ENCODE measurements at regions not wholly inside any gene's neighbourhood (a gene's known extent, or its start where the extent isn't known, plus 50 kb on each side); places are given as distances from the start of the nearest gene placed in this dataset.

GRCh38 chr20:48541581-48542071, 286.2 kb downstream of the PREX1 start (continued):
- TF ChIP-seq KAT8 (CRISPR knock-in tag; IDR thresholded peaks at IDR 0.05) (no peak), GMEB2 (CRISPR knock-in tag; IDR thresholded peaks at IDR 0.05; ENCODE audit: low read depth) (no peak), SIX4 (CRISPR knock-in tag; IDR thresholded peaks at IDR 0.05) (no peak), ZNF891 (CRISPR knock-in tag; IDR thresholded peaks at IDR 0.05) (no peak), ZNF713 (CRISPR knock-in tag; IDR thresholded peaks at IDR 0.05) (no peak)

GRCh38 chr20:48538856-48539255, 288.9 kb downstream of the PREX1 start:
- H3K79me2 ChIP-seq (ENCODE audit: insufficient read depth, low read length): no peaks in the 10 kb centered on the region
- no peak for DNase-seq (ENCODE audit: low spot score)
- H3K27ac ChIP-seq (ENCODE audit: extremely low read length, insufficient read depth, low read length): no peak overlapping the region
- no peaks in the 10 kb centered on the region for H3K9me3 ChIP-seq (ENCODE audit: low read length)
- WGBS (ENCODE audit: low lambda C conversion rate): 2% methylated on average over 3 of the region's 3 CpGs
- FAIRE-seq: no peak
- no TSS peak for BruUV-seq (replicated peaks)
- intact Hi-C loops (cut with micrococcal nuclease; ENCODE audit: unreplicated experiment) (no loop called here), in situ Hi-C loops (cut with HindIII; ENCODE audit: extremely low pct_ligation_motif_present, low pct_unique_long_range_greater_than_20kb) (no loop called here)
- H3K4me3 ChIP-seq (replicated peaks in 1 of 3; ENCODE audit: insufficient read depth in 1 of 3, low read depth in 2 of 3, low read length in 3 of 3): no peak overlapping the region
- no peak overlapping the region for H2AFZ ChIP-seq (ENCODE audit: low read length)
- H3K4me1 ChIP-seq (ENCODE audit: insufficient read depth, low read length): peaks cover 13% of the 10 kb centered on the region; the same call in 1 of the 2 replicates
- ATAC-seq: no peak
- H3K4me2 ChIP-seq (ENCODE audit: low read depth, low read length): no peak overlapping the region
- no peaks in the 10 kb centered on the region for H4K20me1 ChIP-seq (ENCODE audit: insufficient read depth, low read length)
- no peak for TF ChIP-seq FOXM1 (CRISPR knock-in tag; IDR thresholded peaks at IDR 0.05)
- no peak for TF ChIP-seq IRX3 (CRISPR knock-in tag; IDR thresholded peaks at IDR 0.05; ENCODE audit: borderline replicate concordance, low read depth)
- no peak for TF ChIP-seq MED1 (CRISPR knock-in tag; IDR thresholded peaks at IDR 0.05)
- H3K9ac ChIP-seq (ENCODE audit: insufficient read depth, low read depth, low read length): no peak overlapping the region
- ChIA-PET POLR2A (no interaction called here), CTCF (ENCODE audit: low intra/inter-chr PET ratio, low total read pairs) (no interaction called here)
- no peaks in the 10 kb centered on the region for H3K36me3 ChIP-seq (replicated peaks in 1 of 2; ENCODE audit: control insufficient read depth in 1 of 2, insufficient read depth in 2 of 2, low read length in 2 of 2)
- H3K27me3 ChIP-seq (ENCODE audit: control insufficient read depth in 1 of 2, insufficient read depth in 2 of 2, low read length in 2 of 2): peaks cover 0 to 10% of the 10 kb centered on the region in 2 experiments; a peak in 2 of 5 replicates
